ENCODE measurements at regions not wholly inside any gene's neighbourhood (a gene's known extent, or its start where the extent isn't known, plus 50 kb on each side); places are given as distances from the start of the nearest gene placed in this dataset.

GRCh38 chr2:9734308-9734707 lies 103.5 kb upstream of the YWHAQ start:
- no peaks in the 10 kb centered on the region for H3K36me3 ChIP-seq
- intact Hi-C loops (cut with DNase I) = no loop called here
- no peak for ATAC-seq
- H3K27ac ChIP-seq = no peak overlapping the region
- DNase-seq = no peak
- H3K4me1 ChIP-seq = no peaks in the 10 kb centered on the region
- no peaks in the 10 kb centered on the region for H3K27me3 ChIP-seq
- no peak overlapping the region for H3K4me3 ChIP-seq
- H3K9me3 ChIP-seq = no peaks in the 10 kb centered on the region
- TF ChIP-seq CTCF (IDR thresholded peaks at IDR 0.05) (no peak), POLR2A (IDR thresholded peaks at IDR 0.05) (no peak)
- WGBS (ENCODE audit: insufficient coverage, low coverage, low lambda C conversion rate, missing lambda C conversion rate) = 53% methylated on average over 1 of the region's 1 CpG

GRCh38 chr2:9735335-9735734 lies 104.5 kb upstream of the YWHAQ start:
- ATAC-seq = no peak
- Histone ChIP-seq H3K4me3 (no peak overlapping the region), H3K36me3 (no peaks in the 10 kb centered on the region), H3K27ac (no peak overlapping the region), H3K27me3 (no peaks in the 10 kb centered on the region), H3K9me3 (no peaks in the 10 kb centered on the region), H3K4me1 (no peaks in the 10 kb centered on the region)
- TF ChIP-seq CTCF (IDR thresholded peaks at IDR 0.05) = no peak
- no peak for TF ChIP-seq POLR2A (IDR thresholded peaks at IDR 0.05)
- intact Hi-C loops (cut with DNase I) = no loop called here
- DNase-seq = no peak
- WGBS (ENCODE audit: insufficient coverage, low coverage, low lambda C conversion rate, missing lambda C conversion rate) = 65% methylated on average over 2 of the region's 2 CpGs

GRCh38 chr2:9736021-9736420 lies 105.2 kb upstream of the YWHAQ start:
- Histone ChIP-seq H3K4me3 (no peak overlapping the region), H3K27ac (no peak overlapping the region), H3K9me3 (no peaks in the 10 kb centered on the region), H3K36me3 (no peaks in the 10 kb centered on the region), H3K27me3 (no peaks in the 10 kb centered on the region), H3K4me1 (no peaks in the 10 kb centered on the region)
- ATAC-seq (no peak), DNase-seq (no peak)
- WGBS (ENCODE audit: insufficient coverage, low coverage, low lambda C conversion rate, missing lambda C conversion rate) = 57% methylated on average over 1 of the region's 1 CpG
- intact Hi-C loops (cut with DNase I) = no loop called here
- no peak for TF ChIP-seq CTCF (IDR thresholded peaks at IDR 0.05)
- no peak for TF ChIP-seq POLR2A (IDR thresholded peaks at IDR 0.05)

GRCh38 chr2:9737053-9737875 lies 106.0 kb upstream of the TAF1B start:
- no peaks in the 10 kb centered on the region for H3K27me3 ChIP-seq
- DNase-seq (no peak), ATAC-seq (no peak)
- intact Hi-C loops (cut with DNase I) = no loop called here
- no peak overlapping the region for H3K27ac ChIP-seq
- TF ChIP-seq CTCF (IDR thresholded peaks at IDR 0.05) (no peak), POLR2A (IDR thresholded peaks at IDR 0.05) (no peak)
- H3K9me3 ChIP-seq = no peaks in the 10 kb centered on the region
- 54% methylated on average over 7 of the region's 9 CpGs for WGBS (ENCODE audit: insufficient coverage, low coverage, low lambda C conversion rate, missing lambda C conversion rate)
- H3K36me3 ChIP-seq = no peaks in the 10 kb centered on the region
- H3K4me3 ChIP-seq = no peak overlapping the region
- H3K4me1 ChIP-seq = no peaks in the 10 kb centered on the region

Measured in right lobe of liver (tissue), 6 donors.